H1 (cell line): ENCODE measurements at regions not wholly inside any gene's neighbourhood (a gene's known extent, or its start where the extent isn't known, plus 50 kb on each side); places are given as distances from the start of the nearest gene placed in this dataset.

Source experiments
- CTCF ChIA-PET: fragments of 300-600 bp; sonication (Branson Sonifier 250); formaldehyde crosslinking; loops from one replicate; lab custom pipeline; 2021; ENCODE audit not compliant: partially characterized antibody; lab: Charles Lee
- POLR2A ChIA-PET: fragments of 300-600 bp; sonication (Branson Sonifier 250); formaldehyde crosslinking; loops from one replicate; lab custom pipeline; 2021; ENCODE audit warnings: inconsistent platforms; ENCODE audit not compliant: partially characterized antibody; lab: Charles Lee
- DNase-seq, 2 experiments: peaks; one replicate each; pipeline versions ENCODE4 v3.0.0 to v3.0.0-alpha.2; 2010 to 2022; ENCODE audit warnings: low spot score in 2 of 2, low read depth in 1 of 2, mixed read lengths in 1 of 2
- FAIRE-seq: peaks from 2 replicates; lab custom pipeline; 2011; peaks lifted over from hg19 to GRCh38; lab: Jason Lieb, UNC
- H2AFZ ChIP-seq: 2 replicates; pipeline ENCODE4 v1.8.1; 2012; ENCODE audit warnings: low read length, inconsistent platforms
- H2AK5ac ChIP-seq: 2 replicates; pipeline ENCODE4 v1.6.1; 2013; ENCODE audit warnings: low read depth, low read length
- H2BK120ac ChIP-seq: replicated peaks from 2 replicates; pipeline ENCODE3; 2013; ENCODE audit warnings: low read depth, low read length, inconsistent platforms
- H2BK12ac ChIP-seq: 2 replicates; pipeline ENCODE4 v1.6.1; 2013; ENCODE audit warnings: low read depth, low read length
- H2BK15ac ChIP-seq: 2 replicates; pipeline ENCODE4 v1.6.1; 2013; ENCODE audit warnings: low read length
- H2BK20ac ChIP-seq: 2 replicates; pipeline ENCODE4 v1.6.1; 2013; ENCODE audit warnings: low read length
- H2BK5ac ChIP-seq: 2 replicates; pipeline ENCODE4 v1.6.1; 2013; ENCODE audit warnings: low read depth, low read length
- H3K14ac ChIP-seq: 2 replicates; pipeline ENCODE4 v1.6.1; 2013; ENCODE audit warnings: inconsistent platforms; ENCODE audit not compliant: insufficient read length
- H3K18ac ChIP-seq: 2 replicates; pipeline ENCODE4 v1.6.1; 2013; ENCODE audit warnings: low read length; ENCODE audit errors: extremely low read depth
- H3K23ac ChIP-seq: 2 replicates; pipeline ENCODE4 v1.6.1; 2013; ENCODE audit warnings: inconsistent platforms; ENCODE audit not compliant: insufficient read length
- H3K23me2 ChIP-seq: 2 replicates; pipeline ENCODE4 v1.6.1; 2013; ENCODE audit warnings: low read depth, low read length
- H3K27ac ChIP-seq: 2 replicates; pipeline ENCODE4 v1.6.1; 2011; ENCODE audit warnings: low read depth, low read length, inconsistent platforms
- H3K27me3 ChIP-seq, 4 experiments: replicated peaks in 1 of 4; 1 replicate in 1 of 4; 2 replicates in 3 of 4; pipeline versions ENCODE4 v1.6.1 to v1.8.1; 2011 to 2013; ENCODE audit warnings: low read length in 3 of 4, mild to moderate bottlenecking in 3 of 4, inconsistent platforms in 2 of 4, mixed read lengths in 2 of 4, moderate library complexity in 1 of 4; ENCODE audit not compliant: control insufficient read depth in 3 of 4, insufficient read depth in 3 of 4; ENCODE audit errors: extremely low read depth in 1 of 4
- H3K36me3 ChIP-seq, 4 experiments: 2 replicates each; pipeline versions ENCODE4 v1.6.1 to v1.8.1; 2011 to 2013; ENCODE audit warnings: mild to moderate bottlenecking in 4 of 4, low read length in 3 of 4, moderate library complexity in 2 of 4, control low read depth in 1 of 4, inconsistent platforms in 1 of 4; ENCODE audit not compliant: insufficient read depth in 4 of 4, control insufficient read depth in 2 of 4
- H3K4ac ChIP-seq: replicated peaks from 2 replicates; pipeline ENCODE3; 2013; ENCODE audit warnings: low read length, low read depth, mixed read lengths, inconsistent platforms; ENCODE audit not compliant: insufficient read length
- H3K4me1 ChIP-seq, 4 experiments: replicated peaks in 1 of 4; 1 replicate in 1 of 4; 2 replicates in 3 of 4; pipeline versions ENCODE4 v1.6.1 to v1.8.1; 2011 to 2013; ENCODE audit warnings: low read length in 3 of 4, inconsistent platforms in 2 of 4, mixed read lengths in 1 of 4; ENCODE audit not compliant: insufficient read depth in 4 of 4, control insufficient read depth in 3 of 4
- H3K4me2 ChIP-seq, 2 experiments: 2 replicates each; pipeline versions ENCODE4 v1.6.1 to v1.8.1; 2011 to 2013; ENCODE audit warnings: low read depth in 2 of 2, low read length in 2 of 2, control low read depth in 1 of 2, inconsistent platforms in 1 of 2, mild to moderate bottlenecking in 1 of 2; ENCODE audit not compliant: insufficient read depth in 1 of 2
- H3K4me3 ChIP-seq, 4 experiments: fragments of 200-600, 300-600 bp in 1 of 4; sonication (generic), shearing (Covaris generic), sonication (Bioruptor Twin) in 1 of 4; 2 replicates each; pipeline versions ENCODE4 v1.5.1 to v1.8.1; 2011 to 2016; ENCODE audit warnings: low read length in 4 of 4, low read depth in 3 of 4, control low read depth in 2 of 4, inconsistent platforms in 2 of 4, mild to moderate bottlenecking in 2 of 4, mixed read lengths in 1 of 4, moderate library complexity in 1 of 4; ENCODE audit not compliant: insufficient read depth in 2 of 4; ENCODE audit errors: extremely low read depth in 1 of 4
- H3K56ac ChIP-seq: replicated peaks from 2 replicates; pipeline ENCODE3; 2013; ENCODE audit warnings: low read depth, mild to moderate bottlenecking, mixed read lengths, low read length, inconsistent platforms; ENCODE audit not compliant: insufficient read length
- H3K79me1 ChIP-seq: 2 replicates; pipeline ENCODE4 v1.6.1; 2013; ENCODE audit warnings: low read depth, low read length, control low read depth
- H3K79me2 ChIP-seq, 2 experiments: 2 replicates each; pipeline versions ENCODE4 v1.6.1 to v1.8.1; 2012 to 2013; ENCODE audit warnings: low read length in 2 of 2, mild to moderate bottlenecking in 2 of 2, inconsistent platforms in 1 of 2; ENCODE audit not compliant: insufficient read depth in 2 of 2, control insufficient read depth in 1 of 2
- H3K9ac ChIP-seq, 4 experiments: replicated peaks in 1 of 4; 1 replicate in 1 of 4; 2 replicates in 3 of 4; pipeline versions ENCODE4 v1.6.1 to v1.8.1; 2011 to 2013; ENCODE audit warnings: low read depth in 3 of 4, low read length in 3 of 4, control low read depth in 2 of 4, mild to moderate bottlenecking in 2 of 4, moderate library complexity in 2 of 4, inconsistent platforms in 1 of 4; ENCODE audit errors: extremely low read depth in 1 of 4
- H3K9me3 ChIP-seq, 2 experiments: 2 replicates each; pipeline versions ENCODE4 v1.6.1 to v1.8.1; 2012 to 2013; ENCODE audit warnings: mild to moderate bottlenecking in 2 of 2, moderate library complexity in 2 of 2, control low read depth in 1 of 2, inconsistent platforms in 1 of 2, low read depth in 1 of 2, low read length in 1 of 2, mixed read lengths in 1 of 2; ENCODE audit not compliant: insufficient read depth in 2 of 2
- H4K20me1 ChIP-seq, 2 experiments: replicated peaks in 1 of 2; 2 replicates each; pipeline versions ENCODE3 to v1.8.1; 2011 to 2013; ENCODE audit warnings: inconsistent platforms in 2 of 2, low read length in 2 of 2, mild to moderate bottlenecking in 1 of 2; ENCODE audit not compliant: insufficient read depth in 2 of 2, control insufficient read depth in 1 of 2
- H4K5ac ChIP-seq: 2 replicates; pipeline ENCODE4 v1.6.1; 2013; ENCODE audit warnings: low read length, low read depth, mixed read lengths, inconsistent platforms; ENCODE audit not compliant: insufficient read length
- H4K8ac ChIP-seq: 2 replicates; pipeline ENCODE4 v1.8.0; 2013; ENCODE audit warnings: mild to moderate bottlenecking, moderate library complexity, low read length, inconsistent platforms; ENCODE audit not compliant: insufficient read depth; ENCODE audit errors: extremely low read depth
- H4K91ac ChIP-seq: replicated peaks from 2 replicates; pipeline ENCODE3; 2013; ENCODE audit warnings: low read length, mixed read lengths, inconsistent platforms; ENCODE audit not compliant: insufficient read length
- CEBPB ChIP-seq: IDR thresholded peaks from 2 replicates; pipeline ENCODE4 v1.6.1; 2012; ENCODE audit warnings: low read depth, low read length
- CTBP2 ChIP-seq: IDR thresholded peaks from 2 replicates; pipeline ENCODE4 v1.7.0; 2011; ENCODE audit warnings: borderline replicate concordance, mild to moderate bottlenecking, moderate library complexity, mixed read lengths, low read length; ENCODE audit not compliant: insufficient read depth, insufficient read length
- EGR1 ChIP-seq: IDR thresholded peaks from 2 replicates; pipeline ENCODE4 v1.6.1; 2011; ENCODE audit warnings: low read depth, low read length, borderline replicate concordance
- EP300 ChIP-seq, 2 experiments: IDR thresholded peaks; 1 replicate in 1 of 2; 2 replicates in 1 of 2; pipeline ENCODE4 v1.6.1; 2011 to 2012; ENCODE audit warnings: low read depth in 2 of 2, low read length in 2 of 2, mild to moderate bottlenecking in 2 of 2, borderline replicate concordance in 1 of 2, inconsistent platforms in 1 of 2, moderate library complexity in 1 of 2
- MAFK ChIP-seq: IDR thresholded peaks from 2 replicates; pipeline ENCODE4 v1.6.1; 2012; ENCODE audit warnings: low read depth, mild to moderate bottlenecking, improper control_type of control experiment, low read length
- NANOG ChIP-seq: IDR thresholded peaks from 2 replicates; pipeline ENCODE4 v1.6.1; 2011; ENCODE audit warnings: low read length, low read depth, mild to moderate bottlenecking, inconsistent platforms; ENCODE audit not compliant: insufficient read depth, poor library complexity, severe bottlenecking
- PHF8 ChIP-seq: fragments of 200-600 bp; sonication (generic); conservative IDR thresholded peaks from 2 replicates; pipeline ENCODE4 v1.7.1; 2012; ENCODE audit warnings: low read depth, mild to moderate bottlenecking, inconsistent platforms, low read length, moderate library complexity
- POU5F1 ChIP-seq: IDR thresholded peaks from 2 replicates; pipeline ENCODE4 v1.6.1; 2011; ENCODE audit warnings: low read depth, mild to moderate bottlenecking, low read length, moderate library complexity
- RXRA ChIP-seq: IDR thresholded peaks from 2 replicates; pipeline ENCODE4 v1.6.1; 2011; ENCODE audit warnings: low read depth, mild to moderate bottlenecking, low read length, moderate library complexity; ENCODE audit not compliant: insufficient read depth
- SP2 ChIP-seq: IDR thresholded peaks from 2 replicates; pipeline ENCODE4 v1.6.1; 2012; ENCODE audit warnings: mild to moderate bottlenecking, low read length, inconsistent platforms
- ZNF274 ChIP-seq: IDR thresholded peaks from 2 replicates; pipeline ENCODE4 v1.7.0; 2012; ENCODE audit warnings: low read length, borderline replicate concordance; ENCODE audit errors: extremely low read depth
- WGBS, 2 experiments: shearing (Covaris generic) in 1 of 2; methylation state at CpG; one replicate each; pipeline versions ENCODE4 v1.1.6 to v1.1.7; 2013 to 2015; ENCODE audit warnings: low lambda C conversion rate in 2 of 2, mixed read lengths in 2 of 2, inconsistent platforms in 1 of 2, low coverage in 1 of 2, missing lambda C conversion rate in 1 of 2; ENCODE audit not compliant: insufficient replicate concordance in 2 of 2, insufficient coverage in 1 of 2, insufficient read length in 1 of 2; ENCODE audit errors: extremely low coverage in 1 of 2, missing lambda C conversion rate in 1 of 2; 5-methylcytosine and 5-hydroxymethylcytosine counted together

GRCh38 chr11:28836285-28837081 lies 728.3 kb downstream of the METTL15 start:
- no peak for FAIRE-seq
- Histone ChIP-seq H3K4me3 (no peak overlapping the region), H2BK15ac (no peak overlapping the region), H4K5ac (no peak overlapping the region), H3K23ac (no peak overlapping the region), H3K56ac (no peak overlapping the region), H3K79me2 (no peaks in the 10 kb centered on the region), H2BK5ac (peak overlapping the region; percentile 77; the same call in 1 of the 2 replicates), H3K4ac (no peak overlapping the region), H2AK5ac (no peak overlapping the region), H4K91ac (peak overlapping the region; percentile 60), H3K4me2 (no peak overlapping the region), H3K27ac (no peak overlapping the region), H4K8ac (no peak overlapping the region), H3K14ac (no peak overlapping the region), H3K9ac (no peak overlapping the region), H3K4me1 (peaks cover 0 to 3% (median 0%) of the 10 kb centered on the region in 4 experiments; a peak in 2 of 7 replicates)
- WGBS, 2 experiments, result 69% methylated on average over 4 of the region's 4 CpGs; no CpG with 5 or more reads in 1 of the 2 experiments
- POLR2A ChIA-PET, result no interaction called here
- no peak for TF ChIP-seq ZNF274
- no peak for TF ChIP-seq CTBP2
- no peak for TF ChIP-seq EP300 (IDR thresholded peaks at IDR 0.05; ENCODE audit: borderline replicate concordance in 1 of 2, low read depth in 2 of 2, low read length in 2 of 2)
- no peak for TF ChIP-seq POU5F1
- no peak for TF ChIP-seq MAFK
- no peak for TF ChIP-seq PHF8
- TF ChIP-seq NANOG, result no peak
- no peak for TF ChIP-seq RXRA
- no peak for TF ChIP-seq EGR1
- TF ChIP-seq CEBPB, result no peak
- TF ChIP-seq SP2, result no peak
- TF ChIP-seq, all 59 proteins: peak for 0
- Histone ChIP-seq H3K18ac (no peak overlapping the region), H3K79me1 (no peaks in the 10 kb centered on the region), H3K9me3 (no peaks in the 10 kb centered on the region), H2BK20ac (peak overlapping the region; percentile 64; the same call in 1 of the 2 replicates), H2BK120ac (peak overlapping the region; percentile 82), H3K36me3 (no peaks in the 10 kb centered on the region), H3K27me3 (no peaks in the 10 kb centered on the region), H2AFZ (peak overlapping the region; percentile 57; the same call in 1 of the 2 replicates), H2BK12ac (peak overlapping the region; percentile 76; the same call in 1 of the 2 replicates), H4K20me1 (no peaks in the 10 kb centered on the region), H3K23me2 (no peaks in the 10 kb centered on the region)
- DNase-seq, result no peak
- CTCF ChIA-PET, result no interaction called here
